HG03439 (cell line): ENCODE measurements at regions not wholly inside any gene's neighbourhood (a gene's known extent, or its start where the extent isn't known, plus 50 kb on each side); places are given as distances from the start of the nearest gene placed in this dataset.
"Not testable (repeated sequence)": the region's sequence is repeated elsewhere in the genome, so short reads cannot be mapped to it uniquely, and the experiment has no call there.

Experiments
- ATAC-seq: cut with Tn5 transposase; IDR thresholded peaks from one replicate; pipeline ENCODE4 v1.9.1; 2021; ENCODE audit warnings: mild to moderate bottlenecking, moderate library complexity; ENCODE audit not compliant: unreplicated experiment

DNA sequence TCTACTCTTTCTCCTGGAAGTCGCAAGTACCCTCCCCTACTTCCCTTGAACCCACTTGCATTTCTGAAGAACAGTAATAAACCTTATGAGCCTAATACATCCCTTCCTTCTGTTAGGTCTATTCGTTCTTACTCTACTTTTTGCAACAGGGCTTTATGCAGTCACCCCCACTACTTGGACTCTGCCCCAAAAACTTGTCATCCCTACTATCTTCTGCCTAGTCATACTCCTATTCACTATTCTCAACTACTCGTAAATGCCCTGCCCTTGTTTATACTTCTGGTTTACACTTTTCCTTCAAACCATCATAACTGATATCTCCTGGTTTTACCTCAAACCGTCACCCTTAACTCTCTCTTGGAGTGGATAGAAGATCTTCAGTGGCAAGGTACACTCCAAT lies 55.2 kb upstream of the SLIT2 start:
- no peak for ATAC-seq

DNA sequence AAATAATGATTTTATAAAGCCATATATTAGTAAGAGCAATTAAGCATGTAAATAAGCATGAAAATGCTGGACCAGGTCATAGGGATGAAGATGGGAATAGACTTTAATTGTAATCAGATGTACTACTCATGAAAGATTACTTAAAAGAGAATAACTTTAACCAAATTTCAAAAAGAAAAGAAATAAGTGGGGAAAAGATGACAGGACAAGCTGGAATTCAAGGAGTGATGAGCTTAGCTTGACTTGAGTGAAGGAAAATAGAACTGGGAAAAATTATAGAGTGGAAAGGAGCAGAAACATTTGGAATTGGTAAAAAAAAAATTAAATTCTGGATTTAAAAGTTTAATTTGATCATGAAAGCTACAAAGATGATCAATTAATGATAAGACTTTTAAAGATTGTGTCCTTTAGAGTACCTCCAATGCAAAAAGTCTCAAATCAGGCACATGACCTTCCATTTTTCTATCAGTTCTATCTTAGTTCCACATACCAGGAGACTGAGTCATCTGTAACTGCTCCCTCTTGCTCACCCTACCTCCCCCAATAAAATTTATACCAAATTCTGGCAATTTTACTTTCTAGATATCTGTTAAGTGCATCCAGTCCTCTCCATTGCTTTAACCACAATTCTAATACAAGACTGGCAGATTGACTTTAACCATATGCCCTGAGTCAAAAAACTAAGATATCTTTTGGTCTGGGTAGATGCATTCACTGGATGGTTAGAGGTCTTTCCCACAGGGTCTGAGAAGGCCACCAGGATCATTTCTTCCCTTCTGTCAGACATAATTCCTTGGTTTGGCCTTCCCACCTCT lies 56.4 kb upstream of the SLIT2 start:
- ATAC-seq, result no peak

DNA sequence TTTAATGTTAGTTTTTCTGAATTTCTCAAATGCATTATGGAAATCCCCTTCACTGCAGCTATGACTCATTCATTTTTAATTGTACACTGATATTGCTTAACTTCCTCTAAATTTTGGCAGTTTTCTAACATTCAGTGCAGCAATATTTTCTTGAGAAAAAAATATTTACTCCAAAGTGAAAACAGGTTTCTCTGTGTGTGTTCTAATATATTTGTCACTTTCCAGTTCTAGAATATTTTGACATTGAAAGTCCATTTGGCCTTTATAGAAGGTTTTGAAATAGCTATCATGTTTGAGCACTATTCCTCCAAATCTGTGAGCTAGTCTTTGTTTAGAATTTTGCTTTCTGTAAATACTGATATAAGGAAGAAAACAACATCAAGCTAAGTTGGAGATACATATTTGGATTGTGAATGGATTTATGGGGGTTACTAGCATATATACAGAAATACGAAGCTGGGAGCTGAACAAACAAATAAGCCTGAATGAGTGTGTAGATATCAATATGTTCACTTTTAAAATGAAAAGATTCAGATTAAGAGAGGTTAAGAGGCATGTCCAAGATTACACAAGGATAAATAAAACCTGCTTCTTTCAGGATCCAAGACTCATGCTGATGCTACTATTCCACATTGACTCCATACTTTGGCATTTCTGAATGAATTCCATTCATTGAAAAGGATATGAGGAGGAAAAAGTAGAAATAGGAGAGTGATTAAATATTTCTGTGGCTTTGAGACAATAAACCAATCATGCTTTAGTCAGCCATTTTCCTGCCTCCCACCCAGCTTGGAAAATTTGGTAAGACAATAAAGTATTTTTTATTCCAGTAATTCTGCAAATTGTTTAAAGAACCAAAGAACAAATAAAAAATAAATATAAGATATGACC lies 57.3 kb upstream of the SLIT2 start:
- ATAC-seq, result no peak

DNA sequence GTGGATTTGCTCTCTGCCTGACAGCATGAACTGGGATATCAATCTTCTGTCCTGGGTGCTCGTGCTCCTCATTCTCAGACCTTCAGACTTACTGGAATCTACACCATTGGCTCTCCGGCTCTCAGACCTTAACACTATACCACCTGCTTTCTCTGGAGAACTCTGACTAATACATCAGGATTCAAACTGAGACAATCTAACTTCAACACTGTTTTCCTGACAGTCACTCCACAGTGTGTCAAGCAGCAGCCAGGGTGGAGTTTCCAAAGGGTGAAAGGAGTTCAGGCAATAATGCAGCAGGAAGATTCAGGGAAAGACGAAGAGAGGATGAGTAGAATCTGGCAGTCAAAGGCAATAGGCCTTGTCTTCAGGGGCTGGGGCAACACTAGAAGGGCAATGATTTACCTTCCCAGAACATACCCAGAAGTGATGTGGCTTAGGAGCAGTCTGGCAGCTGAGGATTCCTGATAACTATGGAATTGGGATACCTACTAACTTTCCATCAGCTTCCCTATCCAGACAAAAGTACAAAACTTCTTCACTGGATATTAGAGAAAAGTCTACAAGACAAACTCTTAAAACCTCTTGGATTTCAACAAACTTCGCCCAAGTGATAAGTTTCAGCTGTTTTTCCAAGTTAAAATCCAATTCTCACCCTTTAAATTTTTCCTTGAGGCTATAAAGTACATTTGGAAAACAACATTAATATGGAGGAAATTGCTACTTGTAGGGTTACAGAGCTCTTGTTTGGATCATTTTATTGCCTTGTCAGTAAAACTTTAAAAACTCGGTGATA lies 58.4 kb upstream of the SLIT2 start:
- ATAC-seq, result no peak

DNA sequence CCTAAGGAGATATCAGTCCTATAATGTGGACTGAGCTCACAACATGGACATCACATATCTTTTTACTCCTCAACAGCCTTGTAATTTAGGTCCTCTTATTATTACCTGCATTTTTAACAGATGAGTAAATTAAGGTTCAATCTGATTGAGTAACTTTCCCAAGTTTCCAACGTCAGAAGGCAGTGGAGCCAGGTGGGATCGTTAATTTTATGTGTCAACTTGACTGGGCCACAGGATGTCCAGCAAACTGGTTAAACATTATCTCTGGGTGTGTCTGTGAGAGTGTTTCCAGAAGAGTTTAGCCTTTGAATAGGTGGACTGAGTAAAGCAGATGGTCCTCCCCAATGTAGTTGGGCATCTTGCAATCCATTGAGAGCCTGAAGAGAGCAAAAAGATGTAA lies 59.0 kb upstream of the SLIT2 start:
- no peak for ATAC-seq

DNA sequence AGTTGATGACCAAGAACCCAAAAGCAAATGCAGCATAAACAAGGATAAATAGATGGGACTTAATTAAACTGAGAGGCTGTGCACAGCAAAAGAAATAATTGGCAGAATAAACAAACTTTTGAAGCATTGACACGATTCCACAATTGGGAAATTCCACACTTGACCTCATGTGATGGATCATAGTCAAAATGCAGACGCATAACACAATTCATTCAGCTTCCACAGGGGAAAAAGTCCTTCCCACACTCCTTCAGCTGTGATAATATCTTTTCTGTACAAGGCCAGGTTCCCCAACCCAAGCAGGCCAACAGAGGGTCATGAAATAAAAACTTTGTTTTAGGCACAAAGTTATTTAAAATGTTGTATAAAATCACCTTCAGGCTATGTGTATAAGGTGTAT lies 66.6 kb upstream of the SLIT2 start:
- ATAC-seq, result no peak

DNA sequence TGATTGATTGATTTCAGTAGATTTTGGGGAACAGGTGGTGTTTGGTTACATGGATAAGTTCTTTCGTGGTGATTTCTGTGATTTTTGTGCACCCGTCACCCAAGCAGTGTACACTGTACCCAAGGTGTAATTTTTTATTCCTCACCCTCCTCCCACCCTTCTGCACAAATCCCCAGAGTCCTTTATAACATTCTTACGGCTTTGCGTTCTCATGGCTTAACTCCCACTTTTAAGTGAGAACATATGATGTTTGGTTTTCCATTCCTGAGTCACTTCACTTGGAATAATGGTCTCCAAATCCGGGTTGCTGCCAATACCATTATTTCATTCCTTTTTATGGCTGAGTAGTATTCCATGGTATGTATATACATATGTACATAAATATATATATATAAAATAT lies 68.6 kb upstream of the SLIT2 start:
- not testable (repeated sequence) for ATAC-seq

DNA sequence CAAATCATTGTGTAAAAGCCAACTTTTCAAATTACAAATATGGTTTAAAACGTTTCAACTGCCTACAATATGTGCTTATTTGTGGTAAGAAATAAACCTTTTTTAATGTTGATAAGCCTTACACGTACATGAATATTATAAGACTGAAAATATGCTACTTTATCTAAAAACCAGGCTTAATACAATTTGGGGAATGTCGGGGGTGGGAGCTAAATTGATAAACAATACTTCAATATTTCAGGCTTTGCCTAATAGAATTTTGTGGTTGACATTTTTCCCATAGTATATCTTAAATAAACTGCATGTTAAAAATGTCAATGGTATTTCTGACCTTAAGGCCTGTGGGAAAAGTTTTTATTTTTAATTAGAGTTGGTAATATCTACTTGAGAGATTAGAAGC lies 69.8 kb upstream of the SLIT2 start:
- ATAC-seq, result no peak

DNA sequence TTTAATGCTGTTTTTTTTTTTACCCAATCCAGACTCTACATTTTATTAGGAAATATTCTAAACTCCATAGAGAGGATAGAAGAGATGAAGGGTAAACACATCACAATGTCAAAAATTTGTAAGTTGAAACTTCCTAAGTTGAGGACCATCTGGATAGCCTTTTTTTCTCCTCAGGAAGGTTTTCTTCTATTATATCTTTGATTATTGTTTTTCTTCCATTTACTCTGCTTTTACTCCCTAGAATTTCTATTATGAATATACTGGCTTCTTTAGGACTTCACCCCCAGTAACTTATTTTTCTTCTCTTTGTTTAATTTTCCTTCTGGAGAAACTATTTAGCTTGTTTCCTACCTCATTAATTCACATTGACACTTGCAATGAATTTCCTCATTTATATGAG lies 71.2 kb upstream of the SLIT2 start:
- ATAC-seq, result no peak

DNA sequence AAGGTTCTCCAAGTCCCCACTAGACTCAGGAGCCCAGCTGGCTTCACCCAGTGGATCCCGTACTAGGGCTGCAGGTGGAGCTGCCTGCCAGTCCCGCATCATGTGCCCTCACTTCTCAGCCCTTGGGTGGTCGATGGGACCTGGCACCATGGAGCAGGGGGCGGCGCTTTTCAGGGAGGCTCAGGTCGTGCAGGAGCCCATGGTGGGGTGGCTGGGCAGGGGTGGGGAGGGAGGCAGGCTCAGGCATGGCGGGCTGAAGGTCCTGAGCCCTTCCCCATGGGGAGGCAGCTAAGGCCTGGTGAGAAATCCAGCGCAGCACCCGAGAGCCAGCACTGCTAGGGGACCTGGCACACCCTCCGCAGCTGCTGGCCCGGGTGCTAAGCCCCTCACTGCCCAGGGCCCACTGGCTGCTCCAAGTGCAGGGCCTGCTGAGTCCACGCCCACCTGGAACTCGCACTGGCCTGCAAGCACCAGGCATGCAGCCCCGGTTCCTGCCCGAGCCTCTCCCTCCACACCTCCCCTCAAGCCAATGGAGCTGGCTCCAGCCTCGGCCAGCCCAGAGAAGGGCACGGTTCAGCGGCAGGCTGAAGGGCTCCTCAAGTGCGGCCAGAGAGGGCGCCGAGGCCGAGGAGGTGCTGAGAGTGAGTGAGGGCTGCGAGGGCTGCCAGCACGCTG lies 72.7 kb upstream of the SLIT2 start:
- no peak for ATAC-seq

DNA sequence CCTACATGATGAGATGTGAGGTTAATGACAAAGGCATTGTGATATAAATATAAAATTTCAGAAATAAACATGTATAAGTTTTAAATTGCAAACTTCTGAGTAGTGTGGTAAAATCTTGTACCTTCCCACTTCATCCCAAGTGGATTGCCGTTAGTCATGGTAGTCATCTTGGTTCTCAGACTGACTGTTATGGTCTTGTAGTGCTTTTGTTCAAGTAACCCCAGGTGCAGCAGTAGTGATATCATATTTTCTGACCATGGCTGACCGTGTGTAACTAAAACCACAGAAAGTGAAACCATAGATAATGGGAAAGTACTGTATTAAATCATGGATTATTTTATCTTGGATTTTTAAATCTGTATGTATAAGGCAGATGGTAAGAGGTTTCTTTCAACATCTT lies 74.8 kb upstream of the SLIT2 start:
- no peak for ATAC-seq

DNA sequence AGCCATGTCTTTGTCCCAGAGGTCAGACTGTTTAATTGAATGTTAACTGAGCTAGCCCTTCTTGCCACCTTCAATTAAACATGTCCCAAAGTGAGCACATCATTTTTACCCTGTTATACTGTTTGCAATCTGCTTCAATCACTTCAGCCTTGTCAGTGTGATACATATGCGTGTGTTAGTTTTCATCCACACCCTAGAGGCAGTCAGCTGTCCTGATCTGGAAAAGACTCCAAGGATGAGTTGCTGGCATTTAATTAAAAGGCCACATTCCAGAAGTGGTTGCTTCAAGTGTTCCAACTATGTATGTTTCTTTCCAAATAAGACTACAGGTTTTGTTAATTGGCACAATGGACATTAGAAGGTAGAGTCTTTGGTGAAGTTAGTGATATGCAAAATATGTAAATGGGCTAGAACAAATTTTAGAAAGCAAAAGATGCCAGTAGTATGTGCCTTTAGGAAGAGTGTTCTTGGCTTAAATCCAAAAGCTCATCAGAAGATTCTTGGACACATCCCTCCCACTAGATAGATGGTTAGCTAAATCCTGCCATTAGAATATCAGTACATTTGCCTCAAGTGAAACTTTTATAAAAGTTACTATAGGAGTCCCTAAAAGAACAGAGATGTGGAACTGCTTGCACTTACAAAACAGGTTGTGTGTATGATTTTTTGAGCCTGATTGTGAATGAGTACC lies 79.5 kb upstream of the SLIT2 start:
- ATAC-seq, result no peak

DNA sequence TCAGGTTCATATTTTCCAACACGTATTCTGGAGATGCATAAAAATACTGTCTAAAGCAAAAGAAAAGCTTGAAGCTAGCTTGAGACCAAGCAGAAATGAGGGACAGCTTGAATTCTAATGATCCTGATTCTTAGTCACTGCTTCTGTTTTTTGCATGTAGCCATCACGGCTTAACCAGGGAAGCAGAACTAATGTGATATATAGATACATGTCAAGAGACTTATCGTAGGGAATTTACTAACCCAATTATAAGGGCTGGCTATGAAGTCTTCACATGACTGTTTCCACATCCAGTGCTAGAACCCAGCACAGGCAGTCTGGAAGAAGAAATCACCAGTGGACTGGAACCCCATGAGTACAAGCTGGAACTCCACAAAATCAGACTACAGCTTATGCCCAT lies 85.2 kb upstream of the SLIT2 start:
- ATAC-seq, result no peak

DNA sequence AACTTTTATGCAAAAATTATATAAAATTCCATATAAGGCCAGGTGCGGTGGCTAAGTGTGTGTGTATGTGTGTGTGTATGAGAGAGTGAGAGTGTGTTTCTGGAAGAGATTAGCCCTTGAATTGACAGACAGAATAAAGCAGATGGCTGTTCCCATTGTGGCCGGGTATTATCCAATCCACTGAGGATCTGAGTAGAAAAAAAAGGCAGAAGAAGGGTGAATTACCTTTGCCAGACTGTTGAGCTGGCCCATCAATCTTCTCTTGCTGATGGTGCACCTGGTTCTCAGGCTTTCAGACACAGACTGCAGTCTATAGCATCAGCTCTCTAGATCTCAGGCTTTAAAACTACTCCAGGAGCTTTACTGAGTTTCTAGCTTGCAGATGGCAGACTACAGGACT lies 92.2 kb upstream of the SLIT2 start:
- no peak for ATAC-seq

DNA sequence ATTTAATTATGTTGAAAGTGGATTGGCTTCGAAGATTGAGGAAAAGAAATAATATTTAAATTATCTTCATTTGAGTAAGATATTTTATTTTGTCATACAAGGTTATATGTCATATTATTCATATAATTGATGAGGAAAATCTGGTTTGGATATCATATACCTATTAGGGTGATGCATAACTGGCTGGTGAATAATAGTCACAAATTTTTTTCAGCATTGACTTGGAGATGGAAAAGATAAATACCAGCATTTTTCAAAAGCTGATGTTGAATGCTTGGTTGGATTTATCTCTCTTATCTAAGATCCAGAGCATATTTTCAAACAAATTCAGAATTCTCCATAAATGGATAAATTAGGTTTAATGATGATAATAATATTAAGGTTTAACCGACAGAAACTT lies 93.5 kb upstream of the SLIT2 start:
- ATAC-seq, result no peak

DNA sequence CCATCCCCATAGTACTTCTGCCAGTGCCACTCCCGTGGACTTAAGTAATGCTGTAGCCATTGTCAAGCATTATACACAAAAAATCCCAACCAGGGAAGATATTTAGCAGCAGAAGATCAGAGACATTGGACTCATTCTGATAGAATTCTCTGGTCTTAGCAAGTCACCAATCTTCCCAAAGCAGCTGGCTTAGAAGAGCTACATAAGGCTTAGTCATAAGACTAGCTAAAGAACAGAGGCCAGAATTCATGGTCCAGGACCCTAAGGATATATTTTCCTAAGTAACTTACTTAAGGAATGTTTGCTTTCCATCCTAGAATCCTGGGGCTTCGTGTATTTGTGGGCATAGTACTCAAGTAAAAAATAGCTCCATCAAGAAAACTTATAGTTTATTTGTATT lies 100.3 kb upstream of the SLIT2 start:
- no peak for ATAC-seq

DNA sequence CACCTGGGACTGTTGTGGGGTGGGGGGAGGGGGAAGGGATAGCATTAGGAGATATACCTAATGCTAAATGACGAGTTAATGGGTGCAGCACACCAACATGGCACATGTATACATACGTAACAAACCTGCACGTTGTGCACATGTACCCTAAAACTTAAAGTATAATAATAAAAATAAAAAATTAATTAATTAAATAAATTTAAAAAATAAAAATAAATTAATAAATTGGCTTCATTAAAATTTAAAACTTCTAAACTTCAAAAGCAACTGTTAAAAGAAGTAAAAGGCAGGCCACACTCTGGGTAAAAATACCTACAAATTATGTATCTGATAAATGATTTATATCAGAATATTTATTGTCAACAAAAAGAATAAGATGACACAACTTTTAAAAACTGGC lies 102.6 kb upstream of the SLIT2 start:
- not testable (repeated sequence) for ATAC-seq

DNA sequence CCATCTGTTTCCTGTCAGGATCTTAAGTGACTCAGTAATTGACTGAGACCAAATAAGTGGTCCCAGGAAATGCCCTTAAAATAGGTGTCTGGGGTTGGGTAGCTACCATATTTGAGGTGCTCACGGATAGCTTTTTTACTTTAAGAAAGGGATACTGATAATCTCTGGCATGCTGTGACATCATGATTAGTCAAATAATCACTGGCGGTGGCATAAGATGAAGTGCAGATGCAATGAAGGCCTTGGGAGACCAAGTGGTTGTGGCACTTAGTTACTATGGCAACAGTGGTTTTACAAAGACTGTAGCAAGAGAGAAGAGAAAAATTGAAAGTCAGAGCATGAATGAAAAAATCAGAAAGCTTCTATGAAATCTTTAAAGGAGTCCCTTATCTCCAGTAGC lies 114.5 kb upstream of the SLIT2 start:
- no peak for ATAC-seq

DNA sequence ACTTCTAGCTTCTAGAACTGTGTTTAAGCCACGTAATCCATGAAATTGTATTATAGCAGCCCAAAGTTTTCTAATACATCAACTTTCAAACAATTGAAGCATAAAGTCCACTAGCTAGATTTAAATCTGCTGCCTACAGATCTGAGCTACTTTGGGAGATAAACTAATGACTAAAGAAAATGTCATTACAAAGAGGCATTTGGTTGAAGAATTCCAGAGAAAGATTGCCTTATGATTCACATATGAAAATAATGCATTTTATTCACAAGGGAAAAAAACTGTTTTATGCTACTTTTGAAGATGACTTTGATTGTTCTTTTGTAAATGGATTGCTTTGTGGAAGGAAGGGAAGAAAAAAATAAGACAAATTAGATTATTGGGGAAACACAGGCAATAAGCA lies 124.1 kb upstream of the SLIT2 start:
- ATAC-seq, result no peak

DNA sequence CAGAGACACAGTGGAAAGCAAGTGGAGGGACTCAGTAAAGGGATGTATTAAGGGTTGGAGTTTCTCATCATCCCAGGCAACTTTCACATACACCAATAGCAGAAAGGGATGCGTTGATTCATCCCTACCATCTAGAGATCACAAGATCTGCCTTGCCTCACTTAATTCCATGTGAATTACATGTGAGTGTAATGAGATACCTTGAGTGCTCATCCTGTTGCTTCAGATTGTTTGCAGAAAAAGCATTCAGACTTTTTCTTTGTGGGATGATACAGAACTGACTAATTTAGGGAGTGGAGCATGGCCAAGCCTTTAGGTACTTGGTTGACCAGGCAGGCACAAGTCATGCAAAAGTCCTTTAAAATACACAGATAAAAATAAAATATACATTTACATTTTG lies 124.8 kb upstream of the SLIT2 start:
- ATAC-seq, result no peak
